ENCODE measurements at regions not wholly inside any gene's neighbourhood (a gene's known extent, or its start where the extent isn't known, plus 50 kb on each side); places are given as distances from the start of the nearest gene placed in this dataset.

DNA sequence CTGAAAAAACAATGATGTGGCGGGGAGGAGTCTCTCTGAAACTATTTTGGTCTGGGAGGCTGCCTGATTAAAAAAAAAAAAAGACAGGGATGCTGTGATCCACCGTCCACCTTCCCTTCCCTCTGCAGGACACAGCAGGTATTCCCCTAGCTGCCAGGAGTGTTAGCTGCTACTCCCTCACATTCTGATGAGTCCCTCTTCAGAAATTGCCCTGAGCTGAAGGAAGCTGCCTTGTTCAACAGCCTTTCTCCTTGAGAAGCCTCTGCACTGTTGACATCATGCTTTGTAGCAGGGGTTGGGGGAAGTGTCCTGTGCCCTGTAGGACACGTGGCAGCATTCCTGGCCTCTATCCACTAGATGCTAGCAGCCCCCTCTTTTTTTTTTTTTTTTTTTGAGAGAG, 71.7 kb upstream of the ZMYND8 start:
- TF ChIP-seq, protein P1, sequence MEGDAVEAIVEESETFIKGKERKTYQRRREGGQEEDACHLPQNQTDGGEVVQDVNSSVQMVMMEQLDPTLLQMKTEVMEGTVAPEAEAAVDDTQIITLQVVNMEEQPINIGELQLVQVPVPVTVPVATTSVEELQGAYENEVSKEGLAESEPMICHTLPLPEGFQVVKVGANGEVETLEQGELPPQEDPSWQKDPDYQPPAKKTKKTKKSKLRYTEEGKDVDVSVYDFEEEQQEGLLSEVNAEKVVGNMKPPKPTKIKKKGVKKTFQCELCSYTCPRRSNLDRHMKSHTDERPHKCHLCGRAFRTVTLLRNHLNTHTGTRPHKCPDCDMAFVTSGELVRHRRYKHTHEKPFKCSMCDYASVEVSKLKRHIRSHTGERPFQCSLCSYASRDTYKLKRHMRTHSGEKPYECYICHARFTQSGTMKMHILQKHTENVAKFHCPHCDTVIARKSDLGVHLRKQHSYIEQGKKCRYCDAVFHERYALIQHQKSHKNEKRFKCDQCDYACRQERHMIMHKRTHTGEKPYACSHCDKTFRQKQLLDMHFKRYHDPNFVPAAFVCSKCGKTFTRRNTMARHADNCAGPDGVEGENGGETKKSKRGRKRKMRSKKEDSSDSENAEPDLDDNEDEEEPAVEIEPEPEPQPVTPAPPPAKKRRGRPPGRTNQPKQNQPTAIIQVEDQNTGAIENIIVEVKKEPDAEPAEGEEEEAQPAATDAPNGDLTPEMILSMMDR (conservative IDR thresholded peaks at IDR 0.05 in 1 of 2, IDR thresholded peaks at IDR 0.05 in 1 of 2; ENCODE audit: extremely low read depth in 1 of 2, insufficient read depth in 1 of 2, low read depth in 1 of 2, low read length in 2 of 2): no peak
- no peak for TF ChIP-seq EZH2 (IDR thresholded peaks at IDR 0.05; ENCODE audit: borderline replicate concordance, low read length)
